HG02610 (cell line): ENCODE measurements at regions not wholly inside any gene's neighbourhood (a gene's known extent, or its start where the extent isn't known, plus 50 kb on each side); places are given as distances from the start of the nearest gene placed in this dataset.

Source experiments
- ATAC-seq: cut with Tn5 transposase; IDR thresholded peaks from one replicate; pipeline ENCODE4 v1.9.1; 2021; ENCODE audit warnings: mild to moderate bottlenecking, moderate library complexity; ENCODE audit not compliant: unreplicated experiment

DNA sequence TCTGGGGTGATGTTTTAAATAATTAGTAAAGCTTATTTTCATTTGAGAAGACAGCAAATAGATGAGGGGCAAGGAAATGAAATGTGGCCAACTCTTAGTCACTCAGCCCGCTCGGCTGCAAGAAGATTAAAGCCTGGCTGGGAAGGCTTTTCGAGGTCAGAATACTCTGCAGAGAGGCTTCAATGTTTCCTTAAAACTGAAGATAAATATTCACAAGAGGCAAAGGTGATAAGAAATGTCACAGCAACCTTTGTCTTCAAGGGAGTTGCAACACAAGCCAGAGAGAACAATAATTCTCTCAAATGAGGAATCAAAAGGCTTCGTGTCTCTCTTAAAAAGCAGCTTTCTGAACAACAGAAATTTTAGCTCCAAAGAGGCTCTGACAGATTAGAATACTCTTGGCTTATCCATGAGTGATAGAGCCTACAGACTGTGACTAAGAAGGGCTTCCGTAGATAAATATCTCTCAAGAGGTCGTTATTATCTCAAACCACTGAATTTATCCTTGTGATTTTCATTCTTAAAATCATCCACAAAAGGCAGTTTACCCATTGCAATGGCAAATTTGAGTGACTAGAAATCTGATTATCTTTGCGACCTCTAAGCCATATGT, 92.5 kb downstream of the KLF6 start:
- ATAC-seq = no peak

DNA sequence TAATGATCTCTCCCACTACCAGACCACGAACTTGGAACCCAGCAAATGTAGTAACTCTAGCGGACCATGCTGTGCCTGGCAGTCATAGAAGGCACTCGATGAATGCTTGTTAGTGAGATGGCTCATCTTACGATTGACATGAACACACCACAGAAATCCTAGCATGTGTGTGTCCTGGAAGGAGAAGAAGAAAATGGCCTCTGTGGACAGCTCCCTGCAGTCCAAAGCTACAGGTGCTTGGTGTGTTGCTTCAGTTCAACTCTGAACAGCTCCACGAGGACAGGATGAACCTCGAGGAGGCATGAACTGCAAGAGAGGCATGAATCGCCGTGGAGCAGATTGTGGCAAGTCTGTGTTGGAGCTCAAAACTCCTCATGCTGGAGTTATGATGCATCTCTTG, 93.5 kb downstream of the KLF6 start:
- no peak for ATAC-seq

DNA sequence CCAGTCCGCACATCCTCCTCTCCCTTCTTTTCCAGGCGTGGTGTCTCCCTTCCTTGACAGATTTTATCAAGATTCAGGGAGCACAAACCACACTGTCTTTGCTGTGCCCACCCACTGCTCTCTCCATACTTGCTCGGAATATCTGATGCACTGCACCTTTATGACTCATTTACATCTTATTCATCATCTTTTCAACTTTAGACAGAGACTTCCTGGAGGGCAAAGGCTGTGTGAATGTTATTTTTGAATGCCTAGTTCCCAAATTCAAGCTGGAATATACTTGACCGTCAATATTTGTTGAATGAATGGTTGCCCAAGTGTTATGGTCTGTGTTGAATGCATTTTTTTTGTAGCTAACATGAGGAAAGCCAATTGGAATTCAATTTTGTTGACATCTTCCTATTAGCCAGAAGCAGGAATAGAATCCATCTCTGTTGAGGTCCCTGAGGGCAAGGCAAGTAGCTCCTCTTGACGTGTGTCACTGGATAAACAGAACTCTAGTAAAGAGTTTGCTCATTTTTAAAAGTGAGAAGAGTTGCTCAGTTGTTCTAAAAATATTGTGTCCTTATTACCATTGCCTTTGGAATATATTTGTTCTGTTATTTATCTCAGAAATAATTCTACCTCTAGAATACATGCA, 95.0 kb downstream of the KLF6 start:
- no peak for ATAC-seq

DNA sequence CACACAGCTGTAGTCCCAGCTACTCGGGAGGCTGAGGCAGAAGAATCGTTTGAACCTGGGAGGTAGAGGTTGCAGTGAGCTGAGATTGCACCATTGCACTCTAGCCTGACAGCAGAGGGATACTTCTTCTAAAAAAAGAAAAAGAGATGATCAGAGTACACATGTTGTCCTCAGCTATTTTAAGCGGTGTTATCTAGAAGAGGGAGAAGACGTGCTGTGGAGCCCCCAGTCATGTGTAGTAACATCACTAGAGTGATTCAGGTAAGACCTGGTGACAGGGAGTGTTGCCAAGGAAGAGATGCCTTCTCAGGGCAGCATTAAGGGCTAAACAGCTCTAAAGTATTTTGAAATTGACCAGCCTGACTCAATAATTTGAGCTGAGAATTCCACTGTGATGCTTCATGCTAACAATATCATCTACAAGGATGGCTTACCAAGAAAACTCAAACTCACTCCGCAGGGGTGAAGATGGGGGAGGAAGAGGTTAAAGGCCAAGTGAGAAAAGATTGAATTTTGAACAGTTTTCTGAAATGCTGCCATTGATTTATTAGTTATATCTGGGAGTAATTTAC, 97.4 kb downstream of the KLF6 start:
- no peak for ATAC-seq

DNA sequence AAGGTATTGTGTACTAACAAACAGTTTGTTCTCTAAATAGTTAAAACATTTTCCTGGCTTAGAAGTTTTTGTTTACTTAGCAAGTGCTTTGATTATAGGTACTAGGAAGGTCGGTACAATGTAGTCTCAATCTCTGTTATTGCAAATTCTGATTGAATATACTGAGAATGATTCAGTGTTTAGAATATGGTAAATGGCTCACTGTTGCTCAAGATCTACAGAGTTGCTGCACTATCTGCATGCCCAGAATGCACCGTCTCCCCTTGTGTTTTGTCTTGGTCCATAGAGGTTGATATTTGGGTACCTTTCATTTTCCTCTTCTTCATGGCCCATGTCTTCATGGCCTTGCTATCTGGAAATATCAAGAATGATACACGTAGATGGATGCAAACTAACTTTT, 99.6 kb downstream of the KLF6 start:
- no peak for ATAC-seq

DNA sequence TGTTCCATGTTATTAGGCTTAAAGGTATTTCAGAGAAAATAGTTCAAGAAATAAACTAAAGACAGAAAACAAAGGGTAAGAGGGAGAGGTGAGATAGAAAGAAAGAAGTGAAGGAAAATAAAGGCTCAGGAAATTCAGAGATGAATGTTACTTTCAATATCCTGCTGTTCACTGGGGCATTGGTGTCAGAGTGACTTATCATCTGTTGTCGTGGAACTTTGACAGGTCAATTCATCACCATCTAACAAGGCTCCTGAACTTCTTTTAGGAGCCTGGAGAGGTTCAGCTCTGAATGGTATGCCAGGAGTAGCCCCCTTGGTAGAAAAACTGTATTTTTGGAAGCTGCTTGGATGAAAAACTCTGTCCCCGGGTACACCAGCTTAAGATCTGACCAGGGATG, 100.1 kb downstream of the KLF6 start:
- ATAC-seq = no peak

DNA sequence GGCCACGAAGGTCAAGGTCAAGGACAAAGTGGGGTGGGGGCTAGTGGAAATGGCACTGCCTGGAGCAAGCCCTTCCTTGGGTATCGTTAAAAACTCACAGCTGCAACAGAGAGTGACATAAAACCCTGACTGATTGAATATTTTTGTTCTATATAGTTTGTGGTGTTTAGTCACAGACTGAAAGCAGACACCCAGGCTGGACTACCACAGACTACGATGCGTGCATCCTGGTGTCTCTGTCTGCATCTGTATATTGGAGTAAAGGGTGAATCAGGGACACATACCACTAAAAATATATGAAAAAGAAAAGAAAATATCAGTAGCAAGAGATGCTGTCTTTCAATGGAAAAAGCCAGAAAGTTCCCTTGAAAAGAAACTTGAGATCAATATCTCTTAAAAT, 101.4 kb downstream of the KLF6 start:
- ATAC-seq = no peak

DNA sequence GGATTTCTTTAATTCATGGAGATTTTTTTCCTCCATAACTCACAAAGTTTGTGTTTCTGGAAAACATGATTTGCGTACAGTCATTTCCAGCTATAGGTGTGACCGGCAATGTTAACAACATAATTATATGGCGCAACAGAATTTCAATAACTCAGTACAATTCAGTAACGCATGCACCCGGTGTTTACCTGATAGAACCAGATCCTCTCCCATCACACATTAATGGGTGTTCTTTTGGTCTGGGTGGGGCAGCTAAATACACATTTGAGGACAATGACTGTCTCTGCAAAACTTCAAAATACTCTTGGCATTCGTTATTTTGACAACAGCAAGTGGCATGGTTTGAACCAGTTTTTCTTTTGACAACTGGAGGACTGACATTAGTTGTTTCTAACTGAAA, 102.3 kb downstream of the KLF6 start:
- no peak for ATAC-seq

DNA sequence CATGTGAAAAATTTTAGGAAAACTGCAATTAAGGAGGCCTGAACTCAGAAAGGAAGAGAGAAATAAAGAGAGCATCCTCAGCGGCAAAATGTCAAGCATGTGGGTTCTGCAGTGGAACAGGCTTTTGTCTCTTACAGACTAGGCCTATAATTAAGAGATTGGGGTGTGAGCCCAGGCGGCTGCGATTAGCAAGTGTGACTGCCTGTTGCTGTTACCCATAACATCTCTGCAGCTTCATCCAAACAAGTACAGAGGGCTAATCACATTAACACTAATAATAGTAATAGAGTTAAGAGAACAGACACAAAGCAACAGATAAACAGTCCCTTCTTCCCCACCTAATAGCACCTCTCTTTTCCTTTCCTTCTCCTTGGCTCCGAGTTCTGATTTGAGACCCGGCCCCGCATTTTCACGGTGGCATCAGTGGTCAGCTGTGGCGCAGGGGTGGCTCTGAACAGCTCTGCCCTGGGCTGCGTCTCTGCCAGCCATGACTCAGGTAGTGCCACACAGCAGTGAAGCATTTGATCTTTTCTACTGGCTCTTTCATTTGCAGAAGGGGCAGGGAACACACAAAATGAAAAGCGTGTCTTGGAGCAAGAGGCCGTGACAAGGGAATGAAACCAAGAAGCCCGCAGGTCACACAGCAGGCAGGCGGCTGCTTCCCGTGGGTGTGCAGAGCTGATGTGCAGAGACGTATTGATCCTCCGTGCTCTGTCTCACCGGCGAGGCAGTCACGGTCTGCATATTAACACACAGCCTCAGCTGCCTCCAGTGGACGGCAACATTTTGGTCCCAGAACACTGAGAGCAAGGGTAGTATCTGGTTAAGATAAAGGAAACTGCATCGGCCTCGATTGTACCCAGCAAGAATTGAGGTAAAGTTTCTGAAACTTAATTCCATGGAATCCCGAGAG, 103.1 kb downstream of the KLF6 start:
- ATAC-seq = no peak

DNA sequence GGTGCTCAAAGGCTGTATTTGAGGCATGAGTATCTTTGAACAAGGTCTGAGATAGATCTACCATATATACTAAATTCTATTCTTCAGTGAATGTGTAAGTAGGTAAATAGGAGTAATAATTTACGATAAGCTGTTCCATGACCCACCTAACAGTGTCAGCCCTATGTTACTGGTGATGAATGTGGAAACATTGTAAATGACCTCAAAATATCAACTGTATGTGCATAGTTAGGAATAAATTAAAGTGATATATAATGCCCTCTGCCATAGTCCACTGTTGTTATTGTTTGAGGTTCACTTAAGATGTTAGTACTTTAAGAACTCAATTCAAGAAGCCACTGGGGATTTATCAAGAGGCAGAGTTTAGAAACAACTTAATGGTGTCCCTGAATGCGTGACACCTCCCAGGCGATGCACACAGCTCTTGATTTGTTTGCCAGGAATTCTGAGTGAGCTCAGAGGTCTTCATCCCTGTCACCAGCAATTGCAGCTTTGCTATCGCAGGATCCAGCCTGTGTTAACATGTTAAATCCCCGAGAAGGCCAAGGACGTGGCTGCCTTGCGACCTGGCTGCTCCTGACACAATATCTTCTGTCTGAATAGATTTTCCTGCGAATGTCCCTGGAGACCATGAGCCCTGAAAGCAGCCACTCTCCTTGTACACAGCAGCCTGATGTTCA, 104.9 kb downstream of the KLF6 start:
- no peak for ATAC-seq

DNA sequence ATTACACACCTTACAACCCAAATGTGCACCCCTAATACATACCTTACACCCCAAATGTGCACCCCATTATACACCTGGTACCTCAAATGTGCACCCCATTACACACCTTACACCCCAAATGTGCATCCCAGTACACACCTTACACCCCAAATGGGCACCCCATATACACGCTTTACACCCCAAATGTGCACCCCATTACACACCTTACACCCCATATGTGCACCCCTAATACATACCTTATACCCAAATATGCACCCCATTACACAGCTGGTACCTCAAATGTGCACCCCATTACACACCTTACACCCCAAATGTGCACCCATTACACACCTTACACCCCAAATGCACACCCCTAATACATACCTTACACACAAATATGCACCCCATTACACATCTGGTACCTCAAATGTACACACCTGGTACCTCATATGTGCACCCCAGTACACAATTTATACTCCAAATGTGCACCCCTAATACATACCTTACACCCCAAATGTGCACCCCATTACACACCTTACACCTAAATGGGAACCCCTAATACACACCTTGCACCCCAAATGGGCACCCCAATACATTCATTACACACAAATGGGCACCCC, 106.3 kb downstream of the KLF6 start:
- ATAC-seq = no peak

DNA sequence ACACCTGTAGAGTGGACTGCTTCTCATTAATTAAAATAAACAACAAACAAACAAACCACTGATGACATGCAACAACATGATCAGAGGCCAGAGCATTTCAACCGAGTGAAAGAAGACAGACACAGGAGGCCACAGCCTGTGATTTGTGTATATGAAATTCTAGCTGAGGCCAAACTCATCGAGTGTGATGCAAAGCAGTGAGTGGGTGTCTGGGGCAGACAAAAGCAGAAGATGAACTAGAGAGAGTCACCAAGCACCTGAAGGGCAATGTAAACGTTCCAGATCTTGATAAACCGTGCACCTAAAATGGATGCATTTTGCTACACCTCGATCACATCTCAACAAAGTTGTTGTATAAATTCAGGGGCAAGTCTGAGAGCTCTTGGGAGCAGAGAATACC, 108.4 kb downstream of the KLF6 start:
- no peak for ATAC-seq

DNA sequence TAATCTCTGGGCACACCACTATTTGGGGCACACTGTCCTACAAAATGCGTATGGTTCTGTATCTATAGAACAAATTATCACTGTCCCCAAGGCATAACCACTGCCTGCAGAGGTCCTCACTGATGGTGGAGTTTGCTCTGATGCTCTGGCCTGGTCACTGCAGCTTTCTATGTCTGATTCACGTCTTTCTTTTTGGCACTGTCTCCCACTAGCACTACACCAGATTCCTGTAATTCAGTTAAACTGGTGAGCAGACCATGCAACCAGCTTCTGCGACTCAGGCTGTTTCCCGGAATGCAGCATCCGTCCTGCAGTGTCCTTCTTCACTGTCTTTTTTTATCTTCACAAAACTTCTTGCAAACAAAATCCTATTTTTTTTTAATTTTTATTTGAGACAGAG, 112.8 kb downstream of the KLF6 start:
- no peak for ATAC-seq

DNA sequence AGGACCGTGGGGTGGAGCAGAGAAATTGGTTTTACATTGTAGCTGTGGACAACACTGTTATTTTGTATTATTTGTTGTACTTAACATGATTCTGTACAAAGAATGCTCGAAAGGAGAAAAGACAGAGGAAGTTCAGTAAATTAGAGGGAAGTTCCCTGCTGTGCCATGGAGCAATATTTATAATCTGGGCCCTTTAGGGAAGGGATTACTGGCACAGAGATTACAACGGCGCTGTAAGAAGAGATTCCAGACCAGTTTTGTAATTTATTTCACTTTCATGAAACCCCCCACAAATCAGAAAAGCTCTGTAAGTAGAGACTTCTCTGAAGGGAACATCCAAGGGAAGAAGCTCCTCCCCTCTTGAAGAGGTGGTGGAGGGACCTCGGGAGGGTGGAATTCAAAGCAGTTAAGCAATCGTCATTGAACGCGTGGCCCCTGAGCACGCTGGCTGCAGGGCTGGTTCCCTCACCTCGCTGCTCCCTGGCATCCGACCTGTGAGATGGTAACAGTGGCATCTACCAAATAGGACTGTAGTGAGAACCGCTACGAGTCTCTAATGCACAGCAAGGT, 113.5 kb downstream of the KLF6 start:
- ATAC-seq = no peak

DNA sequence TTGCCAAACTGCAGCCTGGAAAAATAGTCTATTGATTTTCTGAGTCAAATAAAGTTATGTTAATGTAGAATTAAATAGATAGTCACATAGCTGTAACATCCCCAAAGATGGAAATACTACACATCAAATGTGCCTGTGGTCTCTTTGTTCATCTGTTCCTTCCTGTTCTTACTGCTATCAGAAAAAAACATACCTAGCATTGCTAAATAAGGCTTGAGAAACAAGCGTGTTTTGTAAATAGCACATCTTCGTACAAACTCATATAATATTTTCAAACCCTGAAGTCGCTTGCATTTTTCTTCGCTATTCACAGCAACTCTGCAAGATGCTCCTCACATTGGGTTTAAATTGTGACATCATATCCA, 116.1 kb downstream of the KLF6 start:
- ATAC-seq = no peak

DNA sequence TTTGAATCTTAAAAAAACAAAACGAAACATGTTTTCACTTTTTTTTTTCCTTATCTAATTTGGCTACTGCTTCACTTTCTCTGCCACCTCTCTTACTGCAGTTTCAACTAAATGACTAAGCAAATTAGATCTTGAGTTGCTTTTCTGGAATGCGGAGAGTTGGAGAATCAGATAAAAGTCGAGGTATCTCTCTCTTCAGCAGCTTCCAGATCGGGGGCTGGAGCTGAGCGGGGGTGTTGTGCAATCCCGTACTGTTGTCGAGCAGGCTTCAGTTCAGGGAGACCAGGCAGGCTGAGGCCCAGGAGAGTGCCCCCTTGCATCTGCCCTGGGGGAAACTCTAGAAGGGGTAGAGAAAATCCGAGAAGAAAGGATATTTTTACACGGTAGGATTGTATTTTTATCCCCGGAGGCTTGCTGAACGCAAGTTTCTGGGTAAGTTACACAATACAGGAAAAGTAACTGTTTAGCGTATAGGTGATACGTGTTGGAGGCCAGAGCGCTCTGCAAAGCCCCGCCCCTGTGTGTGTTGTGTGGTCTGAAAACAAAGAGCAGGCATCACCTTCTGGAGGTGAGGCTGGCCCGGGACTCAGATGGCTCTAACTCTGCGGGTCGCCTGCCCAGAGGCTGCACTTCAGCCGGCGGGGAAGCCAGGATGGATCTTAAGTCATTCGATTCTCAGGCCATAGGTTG, 116.6 kb downstream of the KLF6 start:
- ATAC-seq = peak; percentile 64

DNA sequence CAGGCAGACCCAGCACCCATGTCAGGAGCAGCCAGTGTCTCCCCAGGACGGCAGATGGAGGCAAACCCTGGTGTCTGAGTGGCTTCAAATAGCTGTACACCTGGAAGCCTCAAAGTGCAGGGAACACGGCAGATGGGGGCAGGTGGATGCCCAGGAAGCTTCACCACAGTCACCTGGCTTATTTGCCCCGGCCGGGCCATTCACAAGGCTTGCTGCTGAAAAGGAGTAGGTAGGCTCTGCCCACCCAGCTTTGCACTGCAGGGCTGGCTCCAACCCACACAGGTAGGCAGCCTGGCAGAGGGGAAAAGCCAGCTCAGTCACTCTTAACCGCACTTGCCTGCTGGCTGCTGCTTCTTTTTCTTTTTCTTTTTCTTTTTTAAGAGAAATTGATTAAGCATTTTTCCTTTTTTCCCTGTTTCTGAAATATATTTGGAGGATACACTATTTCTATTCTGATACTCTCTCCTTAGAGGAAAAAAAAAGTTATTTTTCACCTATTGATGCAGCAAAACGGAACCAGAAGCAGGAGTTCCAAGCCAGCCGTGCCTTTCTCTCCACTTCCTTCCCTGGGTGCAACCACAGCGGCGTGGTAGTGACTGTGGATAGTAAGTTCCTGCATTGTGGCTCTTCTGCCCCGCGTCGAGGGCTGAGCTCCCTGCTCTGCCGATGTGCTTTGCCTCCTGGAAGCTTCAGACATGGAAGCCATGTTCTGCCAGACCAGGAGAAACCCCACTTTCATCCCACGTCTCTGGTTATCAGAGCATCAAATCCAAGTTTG, 118.3 kb downstream of the KLF6 start:
- ATAC-seq = no peak

DNA sequence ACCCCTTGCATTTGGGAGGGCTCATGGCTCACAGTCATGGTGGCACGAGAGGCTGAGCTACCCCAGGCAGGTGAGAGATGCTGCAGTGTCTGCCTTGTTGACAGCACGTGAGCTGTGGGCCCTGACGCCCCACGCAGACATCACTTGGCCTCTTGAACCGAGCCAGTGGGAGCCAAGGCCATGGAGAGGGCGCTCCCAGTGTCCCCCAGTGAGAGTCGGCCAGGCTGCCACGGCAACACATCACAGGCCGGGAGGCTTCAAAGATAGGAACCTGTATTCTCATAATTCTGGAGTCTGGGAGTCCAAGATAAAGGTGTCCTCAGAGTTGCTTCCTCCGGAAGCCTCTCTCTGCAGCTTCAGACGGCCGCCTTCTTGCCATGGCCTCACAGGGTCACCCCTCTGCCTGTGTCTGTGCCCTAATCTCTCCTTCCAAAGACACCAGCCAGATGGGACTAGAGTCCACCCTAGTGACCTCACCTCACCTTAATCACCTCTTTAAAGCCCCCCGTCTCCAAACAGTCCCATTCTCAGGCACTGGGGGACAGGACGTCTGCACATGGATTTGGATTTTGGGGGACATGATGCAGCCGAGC, 119.6 kb downstream of the KLF6 start:
- no peak for ATAC-seq

DNA sequence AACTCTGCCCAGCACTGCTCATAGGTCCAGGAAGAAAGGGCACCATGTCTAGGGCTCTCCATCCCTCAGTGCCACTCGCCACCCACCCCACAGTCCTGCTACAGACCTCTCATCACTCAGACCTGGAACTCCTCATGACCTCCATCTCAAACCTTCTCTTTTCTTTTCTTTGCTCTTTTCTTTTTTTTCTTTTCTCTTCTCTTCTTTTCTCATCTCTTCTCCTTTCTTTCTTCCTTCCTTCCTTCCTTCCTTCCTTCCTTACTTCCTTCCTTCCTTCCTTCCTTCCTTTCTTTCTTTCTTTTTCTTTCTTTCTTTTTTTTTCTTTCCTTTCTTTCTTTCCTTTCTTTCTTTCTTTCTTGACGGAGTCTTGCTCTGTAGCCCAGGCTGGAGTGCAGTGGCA, 122.2 kb downstream of the KLF6 start:
- ATAC-seq = no peak
